SK-N-SH treated with all-trans-retinoic acid at 6 μM for 48 hours (cell line): ENCODE measurements at regions not wholly inside any gene's neighbourhood (a gene's known extent, or its start where the extent isn't known, plus 50 kb on each side); places are given as distances from the start of the nearest gene placed in this dataset.

Experiments
- CSDC2 ChIP-seq: fragments of 250-450 bp; sonication (Bioruptor Pico); IDR thresholded peaks from 2 replicates; pipeline ENCODE4 v1.5.0; 2020; ENCODE audit warnings: mild to moderate bottlenecking, moderate library complexity
- RARB ChIP-seq: fragments of 250-450 bp; sonication (Bioruptor Pico); IDR thresholded peaks from 2 replicates; pipeline ENCODE4 v1.8.0; 2021; ENCODE audit warnings: mild to moderate bottlenecking, moderate library complexity

GRCh38 chr6:77010931-77011542 lies 452.3 kb downstream of the HTR1B start:
- TF ChIP-seq CSDC2 (CRISPR knock-in tag) (no peak), RARB (no peak)
